Neural crest cell (in vitro differentiated cells): ENCODE measurements at regions not wholly inside any gene's neighbourhood (a gene's known extent, or its start where the extent isn't known, plus 50 kb on each side); places are given as distances from the start of the nearest gene placed in this dataset.

ENCODE experiments used
- DNase-seq: peaks from one replicate; pipeline ENCODE4 v3.0.0; 2021; ENCODE audit warnings: low read depth, mixed read lengths, low spot score
- H3K27ac Mint-ChIP-seq: one replicate; pipeline ENCODE4 v1.8.0; 2021; ENCODE audit warnings: mild to moderate bottlenecking, mixed read lengths; ENCODE audit not compliant: unreplicated experiment
- H3K27me3 Mint-ChIP-seq: 2 replicates; pipeline ENCODE4 v1.8.0; 2021; ENCODE audit warnings: low read depth, mild to moderate bottlenecking, mixed read lengths
- H3K36me3 Mint-ChIP-seq: 2 replicates; pipeline ENCODE4 v1.8.0; 2021; ENCODE audit warnings: low read depth, mild to moderate bottlenecking, mixed read lengths
- H3K4me1 Mint-ChIP-seq: 2 replicates; pipeline ENCODE4 v1.8.0; 2021; ENCODE audit warnings: mixed read lengths
- H3K4me3 Mint-ChIP-seq: one replicate; pipeline ENCODE4 v1.8.0; 2021; ENCODE audit warnings: mild to moderate bottlenecking, mixed read lengths
- H3K9me3 Mint-ChIP-seq: 2 replicates; pipeline ENCODE4 v1.8.0; 2021; ENCODE audit warnings: mixed read lengths
- TF ChIP-seq, protein P1 (sequence below): fragments of 200-600 bp; sonication (generic); conservative IDR thresholded peaks from 2 replicates; pipeline ENCODE4 v1.5.0; 2021; ENCODE audit warnings: antibody characterized with exemption, mild to moderate bottlenecking

DNA sequence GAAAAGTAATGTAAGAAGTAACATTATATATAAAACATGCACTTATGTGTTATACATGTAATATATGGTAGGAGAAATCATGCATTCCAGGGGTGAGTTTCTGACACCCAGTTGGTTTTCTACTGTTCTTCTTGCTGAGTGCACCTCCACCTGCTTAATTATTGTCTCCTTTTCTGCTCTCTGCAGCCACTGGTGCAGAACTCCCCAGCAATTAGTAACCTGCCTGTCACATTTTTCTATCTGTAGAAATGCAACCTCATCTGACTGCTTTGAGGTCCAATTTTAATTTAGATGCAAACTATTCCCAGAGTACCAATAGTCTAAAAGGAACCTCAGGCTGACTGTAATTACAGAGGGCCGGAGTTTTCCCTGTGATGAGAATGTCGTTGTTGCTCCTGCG, 842.1 kb downstream of the AACS start:
- no peaks in the 10 kb centered on the region for H3K4me1 Mint-ChIP-seq

DNA sequence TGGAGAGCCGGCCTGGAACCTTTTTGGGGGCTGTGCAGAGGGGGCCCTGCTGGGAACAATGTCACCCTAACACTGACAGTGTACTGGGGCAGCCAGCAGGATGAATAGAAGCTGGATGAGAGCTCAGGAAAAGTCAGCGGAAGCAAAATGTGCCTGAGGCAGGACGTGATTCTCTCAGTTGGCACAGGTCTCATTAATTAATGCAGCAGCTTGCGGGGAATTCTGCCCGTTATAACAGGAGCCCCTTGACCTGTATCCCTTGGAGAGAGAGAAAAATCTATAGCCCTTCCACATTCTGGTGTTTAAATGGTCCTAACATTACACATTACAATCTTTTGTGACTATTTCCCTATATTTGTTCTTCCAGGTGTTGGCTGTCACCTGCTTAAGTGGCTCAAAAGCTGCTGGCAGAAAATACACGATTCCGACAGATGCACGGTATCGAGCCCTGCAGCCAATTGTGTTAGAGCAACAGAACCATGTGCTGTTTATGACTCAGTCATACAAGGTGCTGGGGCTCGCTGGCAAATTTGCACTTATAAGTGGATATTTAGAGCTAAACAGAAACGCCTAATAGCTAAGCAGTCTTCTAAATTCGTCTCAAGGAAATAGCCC, 854.7 kb downstream of the AACS start:
- peaks cover 4% of the 10 kb centered on the region for H3K4me1 Mint-ChIP-seq
- H3K9me3 Mint-ChIP-seq = no peaks in the 10 kb centered on the region
- peaks cover 17% of the 10 kb centered on the region for H3K27me3 Mint-ChIP-seq
- H3K4me3 Mint-ChIP-seq = no peak overlapping the region
- no peak for DNase-seq
- no peak overlapping the region for H3K27ac Mint-ChIP-seq
- no peaks in the 10 kb centered on the region for H3K36me3 Mint-ChIP-seq
- TF ChIP-seq, protein P1, sequence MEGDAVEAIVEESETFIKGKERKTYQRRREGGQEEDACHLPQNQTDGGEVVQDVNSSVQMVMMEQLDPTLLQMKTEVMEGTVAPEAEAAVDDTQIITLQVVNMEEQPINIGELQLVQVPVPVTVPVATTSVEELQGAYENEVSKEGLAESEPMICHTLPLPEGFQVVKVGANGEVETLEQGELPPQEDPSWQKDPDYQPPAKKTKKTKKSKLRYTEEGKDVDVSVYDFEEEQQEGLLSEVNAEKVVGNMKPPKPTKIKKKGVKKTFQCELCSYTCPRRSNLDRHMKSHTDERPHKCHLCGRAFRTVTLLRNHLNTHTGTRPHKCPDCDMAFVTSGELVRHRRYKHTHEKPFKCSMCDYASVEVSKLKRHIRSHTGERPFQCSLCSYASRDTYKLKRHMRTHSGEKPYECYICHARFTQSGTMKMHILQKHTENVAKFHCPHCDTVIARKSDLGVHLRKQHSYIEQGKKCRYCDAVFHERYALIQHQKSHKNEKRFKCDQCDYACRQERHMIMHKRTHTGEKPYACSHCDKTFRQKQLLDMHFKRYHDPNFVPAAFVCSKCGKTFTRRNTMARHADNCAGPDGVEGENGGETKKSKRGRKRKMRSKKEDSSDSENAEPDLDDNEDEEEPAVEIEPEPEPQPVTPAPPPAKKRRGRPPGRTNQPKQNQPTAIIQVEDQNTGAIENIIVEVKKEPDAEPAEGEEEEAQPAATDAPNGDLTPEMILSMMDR = no peak

More for the DNA sequence above, 842.1 kb downstream of the AACS start:
- DNase-seq = no peak
- H3K27me3 Mint-ChIP-seq = no peaks in the 10 kb centered on the region
- peaks cover 7% of the 10 kb centered on the region for H3K9me3 Mint-ChIP-seq
- no peaks in the 10 kb centered on the region for H3K36me3 Mint-ChIP-seq
- TF ChIP-seq, protein P1 = no peak
- H3K27ac Mint-ChIP-seq = no peak overlapping the region
- no peak overlapping the region for H3K4me3 Mint-ChIP-seq

DNA sequence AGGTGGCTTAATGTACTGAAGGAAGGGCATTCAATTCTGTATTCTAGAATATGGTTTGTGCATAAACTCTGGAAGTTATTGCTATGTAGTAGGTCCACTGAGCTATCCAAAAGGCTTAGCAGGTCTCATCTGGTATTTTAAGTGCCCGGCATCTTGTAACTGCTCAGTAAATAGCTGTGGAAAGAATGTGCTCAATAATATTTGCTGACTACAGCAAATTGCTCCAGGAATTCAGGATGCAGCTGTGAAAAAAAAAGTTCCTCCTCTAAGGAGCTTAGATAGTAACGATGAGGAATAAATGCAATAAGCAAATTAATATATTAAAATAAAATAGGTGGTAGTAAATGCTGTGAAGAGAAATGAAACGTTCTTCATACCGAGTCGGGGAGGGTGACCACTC, 857.1 kb downstream of the AACS start:
- DNase-seq = no peak
- no peak overlapping the region for H3K27ac Mint-ChIP-seq
- no peaks in the 10 kb centered on the region for H3K9me3 Mint-ChIP-seq
- H3K4me3 Mint-ChIP-seq = no peak overlapping the region
- peaks cover 22% of the 10 kb centered on the region for H3K27me3 Mint-ChIP-seq
- peaks cover 4% of the 10 kb centered on the region for H3K4me1 Mint-ChIP-seq
- H3K36me3 Mint-ChIP-seq = no peaks in the 10 kb centered on the region
- TF ChIP-seq, protein P1 = no peak

DNA sequence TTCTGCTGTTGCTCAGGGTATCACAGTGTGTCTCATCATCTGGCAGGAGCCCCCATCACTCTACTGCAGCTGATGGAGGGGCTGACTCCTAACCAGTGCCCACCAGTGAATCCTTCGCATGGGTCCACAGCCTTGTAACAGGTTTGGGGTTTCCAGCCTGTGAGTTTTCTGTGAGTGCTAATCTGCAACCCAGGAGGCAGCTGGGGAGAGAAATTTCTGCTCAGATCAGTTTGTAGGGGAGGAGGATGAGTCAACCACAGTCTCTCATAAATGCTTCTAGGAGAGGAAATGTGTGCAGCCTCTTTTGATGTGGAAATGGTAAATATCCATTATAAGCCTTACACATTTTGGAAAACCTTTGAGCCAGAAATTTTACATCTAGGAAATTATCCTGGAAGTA, 871.3 kb downstream of the AACS start:
- no peak overlapping the region for H3K4me3 Mint-ChIP-seq
- H3K36me3 Mint-ChIP-seq = no peaks in the 10 kb centered on the region
- H3K4me1 Mint-ChIP-seq = no peaks in the 10 kb centered on the region
- no peak for DNase-seq
- peaks cover 6% of the 10 kb centered on the region for H3K27me3 Mint-ChIP-seq
- peaks cover 3% of the 10 kb centered on the region for H3K9me3 Mint-ChIP-seq
- H3K27ac Mint-ChIP-seq = no peak overlapping the region
- TF ChIP-seq, protein P1 = no peak

DNA sequence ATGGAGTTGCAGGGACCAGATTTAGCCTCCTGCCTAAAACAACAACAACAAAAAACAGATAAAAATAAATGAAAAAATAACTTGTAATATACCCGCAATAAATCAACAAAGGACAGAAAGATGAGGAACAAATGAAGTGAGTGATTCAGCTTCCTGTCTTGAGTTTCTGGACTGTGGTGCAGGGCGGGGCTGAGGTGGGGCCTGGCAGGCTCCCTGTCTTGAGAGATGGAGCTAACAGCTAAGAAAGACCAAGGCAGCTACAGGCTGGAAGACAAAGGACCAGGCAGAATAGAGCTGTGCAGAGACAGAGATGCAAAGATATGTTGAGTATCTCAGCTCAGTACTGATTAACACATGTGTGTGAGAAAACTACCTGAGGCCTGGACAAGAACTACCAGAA, 879.2 kb downstream of the AACS start:
- Mint-ChIP-seq H3K36me3 (no peaks in the 10 kb centered on the region), H3K4me3 (no peak overlapping the region), H3K4me1 (no peaks in the 10 kb centered on the region), H3K27ac (no peak overlapping the region), H3K27me3 (no peaks in the 10 kb centered on the region), H3K9me3 (no peaks in the 10 kb centered on the region)
- TF ChIP-seq, protein P1 = no peak
- no peak for DNase-seq
